NCI-H82 (cell line): ENCODE measurements at regions not wholly inside any gene's neighbourhood (a gene's known extent, or its start where the extent isn't known, plus 50 kb on each side); places are given as distances from the start of the nearest gene placed in this dataset.
A peak's percentile ranks its signal among the peaks of the same experiment; 100 is the strongest.

ENCODE experiments used
- DNase-seq: peaks from one replicate; lab custom pipeline; 2025; lab: John Stamatoyannopoulos, UW

DNA sequence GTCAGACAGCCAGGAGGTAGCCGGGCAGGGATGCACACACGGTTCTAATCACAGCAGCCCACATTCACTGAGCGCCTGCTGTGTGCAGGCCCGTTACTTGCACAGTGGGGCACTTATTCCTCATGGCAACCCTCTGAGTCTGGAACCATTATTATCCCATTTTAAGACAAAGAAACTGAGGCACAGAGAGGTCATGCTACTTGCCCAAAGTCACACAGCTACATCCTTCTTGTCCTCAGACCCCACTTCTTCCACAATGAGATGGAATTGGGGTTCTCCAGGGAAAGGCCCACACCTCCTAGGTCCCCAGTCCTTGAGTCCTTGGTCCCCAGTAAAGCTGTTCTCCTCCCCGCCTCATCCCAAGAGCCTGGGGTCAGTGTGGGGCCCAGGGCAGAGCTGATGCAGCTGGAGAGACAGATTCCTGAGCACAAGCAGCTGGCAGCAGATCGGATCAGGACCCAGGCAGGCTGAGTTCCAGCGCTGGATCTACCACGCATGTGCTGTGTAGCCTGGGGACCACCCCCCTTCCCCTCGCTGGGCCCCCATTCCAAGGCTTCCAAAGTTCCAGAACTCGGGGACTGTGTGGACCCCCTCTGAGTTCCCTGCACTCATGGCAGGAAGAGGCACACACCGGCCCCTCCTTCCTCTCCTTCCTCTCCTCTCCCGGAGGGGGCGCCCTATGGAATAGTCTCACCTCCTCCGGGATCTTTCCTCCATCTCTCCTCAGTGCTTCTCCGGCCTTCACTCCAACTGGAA, 393.4 kb downstream of the MATN1 start:
- no peak for DNase-seq

DNA sequence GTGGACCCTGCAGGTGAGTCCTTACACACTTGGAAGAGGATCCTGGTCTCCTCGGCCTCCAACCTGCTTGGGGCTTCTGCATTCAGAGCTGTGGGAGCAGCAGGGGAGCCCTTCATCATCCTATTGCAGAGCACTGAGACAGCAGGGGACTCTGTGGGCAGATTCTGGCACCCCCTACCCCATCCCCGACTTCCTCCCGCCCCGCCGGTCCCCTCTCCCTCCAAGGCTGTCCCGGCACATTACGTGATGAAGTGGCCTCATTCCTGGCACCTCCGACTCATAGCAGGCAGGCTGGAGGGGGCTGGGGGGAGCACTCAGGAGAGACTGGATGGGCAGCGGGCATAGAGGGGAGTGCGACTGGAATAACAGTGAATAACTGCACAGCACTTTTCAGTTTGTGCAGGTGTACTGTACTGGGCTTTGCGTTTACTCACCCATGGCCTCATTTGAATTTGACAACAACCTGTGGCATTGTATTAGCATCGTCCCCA, 394.1 kb downstream of the MATN1 start:
- no peak for DNase-seq

DNA sequence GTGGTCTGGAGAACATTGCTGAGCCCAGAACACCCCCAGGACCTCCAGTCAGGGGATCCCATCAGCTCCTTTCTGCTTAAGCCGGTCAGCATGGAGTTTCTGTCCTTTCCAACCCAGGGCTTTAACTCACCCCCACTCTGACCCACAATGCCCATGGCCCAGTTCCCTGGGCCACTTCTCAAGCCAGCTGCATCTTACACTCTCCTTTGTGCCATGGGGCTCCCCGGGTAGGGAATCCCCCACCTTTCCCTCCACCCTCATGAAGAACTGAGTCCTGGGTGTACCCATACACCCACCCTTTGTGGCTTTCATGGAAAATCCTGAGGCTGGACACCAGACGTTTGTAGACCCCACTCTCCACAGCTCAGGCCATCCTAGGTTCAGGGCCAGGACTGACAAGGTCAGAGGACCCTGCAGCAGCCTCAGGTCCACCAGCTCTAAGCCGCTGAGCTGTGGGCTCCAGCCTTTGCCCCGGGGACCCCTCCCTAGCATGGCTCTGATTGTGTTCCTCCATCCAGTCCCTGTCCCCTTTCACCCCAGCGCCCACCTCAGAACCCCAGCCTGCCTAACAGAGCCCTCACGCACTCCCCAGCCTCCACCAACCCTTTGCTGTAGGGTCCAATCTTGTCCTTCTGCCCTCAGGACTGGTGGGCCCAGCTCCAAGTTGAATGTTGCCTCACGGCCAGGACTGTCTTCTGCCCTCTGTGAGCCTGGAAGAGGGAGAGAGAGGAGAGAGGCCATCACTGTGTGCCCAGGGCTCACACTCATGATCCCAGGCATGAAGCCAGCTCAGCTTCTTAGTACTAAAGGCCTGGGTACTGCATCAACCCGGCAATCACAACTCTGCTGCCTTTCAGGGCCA, 394.8 kb downstream of the MATN1 start:
- no peak for DNase-seq

DNA sequence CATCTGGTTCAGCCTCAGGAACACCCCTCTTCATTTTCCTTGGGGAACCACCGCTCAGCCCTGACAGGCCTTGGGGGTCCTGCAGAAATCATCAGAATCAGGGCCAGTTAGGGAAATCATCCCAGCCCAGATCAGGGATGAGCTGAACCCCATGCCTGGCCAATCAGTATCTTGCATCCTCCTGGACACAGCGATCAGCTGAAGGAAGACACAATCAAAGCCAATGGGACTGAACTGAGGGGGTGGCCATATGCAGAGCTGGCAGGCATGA, 395.4 kb downstream of the MATN1 start:
- no peak for DNase-seq

DNA sequence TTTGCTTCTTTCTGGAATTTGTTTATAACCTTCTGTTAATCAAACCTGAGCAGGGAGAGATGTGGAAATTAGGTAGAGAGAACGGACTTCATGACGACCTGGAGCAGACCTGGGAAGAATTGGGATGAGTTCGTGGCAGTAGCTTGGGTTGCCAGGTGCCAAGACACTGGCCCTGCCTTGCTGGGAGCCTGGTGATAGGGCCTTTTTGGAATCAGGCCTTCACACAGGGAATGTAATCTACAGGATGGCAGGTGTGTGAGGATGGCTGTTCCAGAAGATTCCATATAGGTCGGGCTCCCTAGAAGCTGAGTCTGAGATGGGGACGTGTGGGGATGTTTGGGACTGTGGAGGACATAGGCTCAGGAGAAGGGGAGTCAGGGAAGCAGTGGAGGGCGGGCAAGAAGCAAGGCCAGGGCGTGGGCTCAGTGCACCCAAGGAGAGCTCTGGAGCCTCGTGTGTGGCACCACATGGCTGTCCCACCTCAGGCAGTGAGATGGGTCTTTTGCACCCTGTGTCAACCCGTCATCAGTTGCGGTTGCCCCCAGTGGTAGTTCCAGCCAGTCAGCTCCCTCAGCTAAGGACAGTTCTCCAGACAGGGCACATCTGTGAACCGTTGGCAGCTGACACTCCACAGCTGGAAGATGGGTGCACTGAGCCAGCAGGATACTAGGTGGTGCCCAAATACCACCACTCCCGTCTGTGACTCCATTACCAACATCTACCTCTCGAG, 395.9 kb downstream of the MATN1 start:
- no peak for DNase-seq

DNA sequence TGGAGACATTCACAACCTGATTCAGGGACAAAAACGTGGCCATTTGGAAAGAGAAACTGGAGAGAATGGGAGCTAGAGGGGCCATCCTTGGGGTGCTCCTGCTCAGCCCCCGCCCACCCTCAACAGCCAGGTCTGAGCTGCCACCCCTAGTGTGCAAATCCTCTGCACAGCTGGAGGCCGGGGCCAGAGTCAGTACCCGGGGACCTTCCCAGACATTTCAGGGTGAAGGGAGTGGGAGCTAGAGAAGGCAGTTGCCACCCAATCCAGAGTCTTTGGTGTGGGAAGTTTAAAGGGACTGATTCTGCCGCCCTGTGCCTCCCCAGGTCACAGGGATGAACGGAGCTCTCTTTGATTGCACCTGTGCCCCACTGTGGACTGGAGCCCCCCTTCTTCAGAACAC, 397.4 kb downstream of the MATN1 start:
- no peak for DNase-seq

DNA sequence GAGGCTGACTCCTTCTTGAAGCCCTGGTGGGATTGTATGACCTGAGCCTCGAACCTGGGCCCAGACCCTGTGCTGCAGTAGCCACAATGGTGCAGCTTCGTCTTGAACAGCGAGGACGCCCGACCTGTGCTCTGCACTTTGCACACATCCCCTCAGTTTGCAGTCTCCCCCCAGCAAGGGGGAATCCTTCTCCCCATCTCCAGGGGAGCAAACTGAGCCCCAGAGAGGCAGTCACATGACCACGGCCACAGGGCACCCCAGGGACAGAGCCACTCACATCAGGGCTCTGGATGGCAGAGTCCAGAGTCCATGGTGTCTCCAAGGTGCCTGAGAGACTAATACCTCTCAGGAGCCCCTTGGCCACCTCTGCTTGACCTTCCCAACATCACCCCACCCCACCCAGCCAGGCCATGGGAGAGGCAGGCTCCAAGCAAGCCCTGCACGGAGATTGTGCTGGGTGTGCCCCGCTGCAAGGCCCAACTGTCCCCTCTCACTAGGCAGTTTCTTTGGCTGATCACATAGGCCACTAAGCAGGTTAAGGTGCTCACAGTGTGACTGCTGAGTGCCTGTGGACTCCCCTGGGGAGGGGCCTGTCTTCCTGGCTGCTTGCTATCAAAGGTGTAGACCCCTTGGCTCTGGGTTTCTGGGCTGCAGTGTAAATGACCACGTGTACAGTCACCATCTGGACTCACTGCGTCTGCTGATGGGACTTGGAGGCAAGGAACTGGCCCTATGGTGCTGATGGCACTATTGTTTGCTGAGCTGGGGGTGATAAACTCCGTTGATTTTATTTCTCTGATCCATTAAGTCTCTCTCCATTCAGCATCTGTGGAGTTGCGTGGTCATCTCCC, 398.1 kb downstream of the MATN1 start:
- no peak for DNase-seq

DNA sequence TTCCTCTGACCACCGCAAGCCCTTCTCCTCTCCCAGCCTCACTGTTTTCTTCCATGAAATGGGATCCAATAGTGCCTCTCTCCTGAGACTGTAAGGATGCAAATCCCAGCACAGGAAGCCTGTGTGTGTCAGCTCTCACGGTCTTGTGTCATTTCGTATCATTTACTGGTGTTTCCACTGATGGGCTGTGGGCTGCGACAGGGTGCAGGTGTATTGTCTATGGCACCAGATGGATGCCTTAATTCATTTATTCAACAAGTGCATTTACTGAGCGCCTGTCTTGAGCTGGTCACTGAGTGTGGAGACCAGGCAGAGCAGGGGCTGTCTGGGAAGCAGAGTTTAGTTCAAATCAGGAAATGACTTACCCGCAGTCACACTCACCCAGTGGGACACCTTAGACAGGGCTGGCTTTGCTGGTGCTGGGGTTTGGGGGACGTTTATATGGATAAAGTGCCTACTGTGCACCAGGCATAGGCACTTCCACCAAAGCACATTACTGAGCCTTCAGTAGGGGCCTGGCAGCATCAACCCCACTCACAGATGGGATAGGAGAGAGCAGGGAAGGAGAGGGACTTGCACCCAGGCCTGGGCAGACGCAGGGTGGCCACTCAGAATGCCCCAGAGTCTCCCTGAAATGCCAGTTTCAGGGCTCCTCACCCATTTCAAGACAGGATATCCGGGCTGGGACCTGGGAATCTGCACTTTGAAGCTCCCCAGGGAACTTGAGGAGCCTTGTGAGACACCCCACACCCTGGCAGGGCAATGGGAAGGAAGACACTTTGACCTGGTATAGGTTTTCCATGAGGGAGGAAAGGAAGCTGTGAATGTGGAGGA, 398.9 kb downstream of the MATN1 start:
- DNase-seq = no peak

DNA sequence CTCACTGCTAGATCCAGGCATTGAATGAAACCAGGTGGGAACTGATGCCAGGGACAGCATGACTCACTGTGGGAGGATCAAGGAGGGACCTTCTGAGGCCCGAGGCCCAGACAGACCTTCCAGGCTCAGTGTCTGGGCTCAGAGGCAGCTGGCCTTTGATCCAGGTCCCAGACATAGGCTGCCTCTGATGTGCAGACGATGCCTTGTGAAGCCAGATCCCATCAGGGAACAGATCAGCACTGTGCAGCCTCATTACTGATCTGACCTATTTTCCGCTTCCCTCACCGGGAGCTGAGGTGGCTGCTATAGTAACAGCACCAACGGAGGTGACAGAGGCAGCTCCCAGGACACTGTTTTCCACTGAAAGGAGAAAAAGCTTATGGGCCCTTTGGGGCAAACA, 399.5 kb downstream of the MATN1 start:
- DNase-seq = no peak

DNA sequence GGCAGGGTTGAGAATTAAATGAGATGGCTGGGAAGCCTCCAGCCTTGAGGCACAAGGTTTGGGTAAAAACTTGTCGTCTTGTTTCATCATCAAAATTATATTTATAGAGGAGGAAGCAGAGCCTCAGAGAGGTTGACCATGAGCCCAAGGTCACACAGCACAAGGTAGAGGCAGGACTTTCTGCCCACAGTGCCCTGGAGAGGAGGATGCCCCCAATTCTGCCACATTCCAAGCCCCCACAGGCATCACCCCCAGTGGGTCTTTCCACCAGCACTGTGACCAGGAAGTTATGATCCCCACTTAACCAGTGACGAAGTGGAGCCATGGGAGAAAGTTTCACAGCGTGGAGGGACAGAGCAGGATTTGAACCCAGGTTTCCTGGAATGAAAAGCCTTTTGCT, 400.0 kb downstream of the MATN1 start:
- DNase-seq = no peak

DNA sequence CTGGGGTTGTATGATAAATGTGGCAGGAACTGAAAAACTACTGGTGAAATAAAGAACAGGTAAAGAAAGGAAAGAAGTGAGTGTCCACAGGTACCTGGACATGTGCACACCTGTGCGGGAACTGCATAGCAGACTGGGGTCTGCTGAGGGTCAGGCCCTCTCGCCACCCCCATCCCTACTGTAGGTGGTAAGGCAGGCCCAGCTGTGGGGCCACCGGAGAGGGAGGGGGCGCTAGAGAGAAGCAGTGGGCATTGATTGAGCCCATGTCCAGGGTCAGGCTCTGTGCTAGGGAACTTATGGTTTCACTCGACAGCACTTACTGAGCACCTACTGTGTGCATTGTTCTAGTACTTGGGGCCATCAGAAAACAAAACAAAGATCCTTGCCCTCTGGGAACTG, 400.5 kb downstream of the MATN1 start:
- peak; percentile 16 for DNase-seq

DNA sequence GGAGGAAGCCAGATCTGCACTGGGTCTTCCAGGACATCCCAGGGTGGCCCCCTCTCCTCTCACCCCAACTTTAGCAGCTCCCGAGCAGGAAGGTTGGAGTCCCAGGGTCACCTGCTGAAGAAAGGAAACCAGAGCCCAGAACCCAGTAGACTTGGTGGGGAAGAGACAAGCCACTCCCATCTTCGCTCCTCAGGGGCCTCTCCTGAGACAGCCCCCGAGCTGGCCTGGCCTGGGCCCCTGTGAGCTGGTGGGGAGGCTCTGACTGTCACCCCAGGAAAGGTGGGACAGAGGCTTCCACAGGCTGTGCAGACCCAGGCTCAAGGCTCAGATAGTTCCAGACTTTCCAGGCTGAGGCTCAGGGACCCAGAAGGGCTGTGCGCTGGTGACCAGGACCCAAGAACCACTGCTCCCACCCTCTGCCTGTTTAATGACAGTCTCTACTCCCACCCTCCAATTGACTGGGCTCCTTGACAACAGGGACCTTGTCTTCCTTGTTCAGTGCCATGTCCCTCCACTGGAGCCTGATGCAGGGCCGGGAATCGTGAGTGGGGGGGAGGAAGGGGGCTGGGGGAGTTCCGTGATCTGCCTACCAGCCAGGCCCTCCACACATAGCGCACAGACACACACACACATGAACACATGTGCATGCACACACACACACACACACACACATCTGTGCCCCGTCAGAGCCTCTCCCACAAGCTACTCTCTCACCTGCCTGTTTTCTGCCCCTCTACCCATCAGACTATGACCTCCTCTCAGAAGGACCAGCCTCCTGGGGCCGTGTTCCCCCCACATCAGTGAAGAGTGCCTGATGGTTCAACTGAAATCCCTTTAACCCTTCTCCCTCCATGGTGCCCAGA, 401.2 kb downstream of the MATN1 start:
- DNase-seq = no peak

DNA sequence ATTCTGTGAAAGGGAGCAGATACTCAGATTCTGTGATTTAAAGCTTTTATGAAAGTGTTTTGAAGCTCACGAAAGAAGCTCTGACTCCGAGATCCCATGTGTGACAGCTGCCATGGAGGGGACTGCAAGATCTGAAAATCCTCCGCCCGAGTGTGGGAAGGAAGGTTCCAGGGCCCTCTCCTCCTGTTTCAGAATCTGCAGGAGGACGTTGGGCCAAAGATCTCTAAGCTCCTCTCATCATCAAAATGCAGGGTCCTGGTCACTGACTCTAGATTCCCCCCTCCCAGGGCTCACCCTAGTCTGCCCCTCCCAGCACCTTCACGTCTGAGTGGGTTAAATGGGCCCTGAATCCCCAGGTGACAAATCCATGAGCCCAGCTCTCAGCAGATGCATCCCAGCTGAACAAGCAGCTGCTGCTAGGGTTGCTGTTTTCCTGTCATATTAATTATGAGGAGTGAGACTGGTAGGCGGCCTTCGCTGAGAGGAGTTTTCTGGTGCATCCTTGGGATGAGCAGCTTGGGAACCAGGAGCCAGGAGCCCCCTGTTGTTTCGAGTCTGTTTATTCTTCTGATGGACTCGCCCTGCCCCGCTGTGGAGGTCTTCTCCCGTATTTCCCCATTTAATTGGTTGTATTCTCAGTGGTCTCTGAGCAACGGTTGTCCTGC, 402.0 kb downstream of the MATN1 start:
- no peak for DNase-seq

DNA sequence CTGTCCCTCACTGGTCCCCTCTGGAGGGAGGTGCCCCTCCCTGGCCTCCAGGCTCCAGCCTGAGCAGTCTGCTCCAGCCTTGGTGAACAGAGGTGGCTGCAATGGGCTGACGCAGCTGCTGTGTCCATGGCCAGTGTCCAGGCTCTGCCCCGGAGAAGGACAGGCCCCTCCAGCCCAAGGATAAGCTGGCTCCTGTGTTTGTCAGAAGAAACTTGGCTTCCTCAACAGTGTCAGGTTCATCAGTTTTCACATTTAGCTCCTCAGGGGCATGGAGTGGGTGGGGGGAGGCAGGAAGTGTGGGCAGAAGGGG, 402.8 kb downstream of the MATN1 start:
- DNase-seq = no peak

DNA sequence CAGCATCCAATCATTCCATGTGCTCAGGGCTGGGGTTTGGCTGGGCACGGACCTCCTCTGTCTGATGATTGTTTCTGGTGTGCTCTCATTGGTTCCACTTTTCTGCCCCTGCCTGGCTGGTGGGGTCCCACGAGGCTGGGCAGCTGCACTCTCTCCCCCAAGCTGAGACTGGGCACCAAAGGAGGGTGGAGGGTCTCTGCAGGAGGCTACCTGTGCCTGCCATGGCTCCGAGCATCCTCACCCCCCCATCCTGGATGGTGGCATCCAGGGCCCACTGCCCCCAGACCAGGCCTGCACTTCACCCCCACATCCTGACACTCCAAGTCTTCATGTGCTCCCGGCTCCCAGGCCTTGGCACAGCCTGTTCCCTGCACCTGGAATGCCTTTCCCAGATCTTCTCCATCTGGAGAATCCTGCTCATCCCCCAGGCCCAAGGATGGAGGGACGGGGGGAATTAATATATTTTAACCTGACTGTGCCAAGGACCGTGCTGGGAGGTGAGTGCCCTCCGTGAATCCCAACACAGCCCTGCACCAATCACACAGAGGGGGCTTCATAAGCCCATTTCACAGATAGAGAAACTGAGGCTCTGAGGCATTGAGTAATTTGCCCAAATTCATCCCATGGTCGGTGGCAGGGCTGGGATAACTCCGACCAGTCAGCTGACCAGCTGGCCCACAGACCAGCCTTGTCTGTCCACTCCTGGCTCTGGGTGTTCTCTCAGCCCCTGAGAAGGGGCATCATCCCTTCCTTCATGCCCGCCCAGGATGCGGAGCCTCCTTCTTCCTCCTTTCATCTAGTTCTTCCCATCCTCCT, 403.4 kb downstream of the MATN1 start:
- no peak for DNase-seq

DNA sequence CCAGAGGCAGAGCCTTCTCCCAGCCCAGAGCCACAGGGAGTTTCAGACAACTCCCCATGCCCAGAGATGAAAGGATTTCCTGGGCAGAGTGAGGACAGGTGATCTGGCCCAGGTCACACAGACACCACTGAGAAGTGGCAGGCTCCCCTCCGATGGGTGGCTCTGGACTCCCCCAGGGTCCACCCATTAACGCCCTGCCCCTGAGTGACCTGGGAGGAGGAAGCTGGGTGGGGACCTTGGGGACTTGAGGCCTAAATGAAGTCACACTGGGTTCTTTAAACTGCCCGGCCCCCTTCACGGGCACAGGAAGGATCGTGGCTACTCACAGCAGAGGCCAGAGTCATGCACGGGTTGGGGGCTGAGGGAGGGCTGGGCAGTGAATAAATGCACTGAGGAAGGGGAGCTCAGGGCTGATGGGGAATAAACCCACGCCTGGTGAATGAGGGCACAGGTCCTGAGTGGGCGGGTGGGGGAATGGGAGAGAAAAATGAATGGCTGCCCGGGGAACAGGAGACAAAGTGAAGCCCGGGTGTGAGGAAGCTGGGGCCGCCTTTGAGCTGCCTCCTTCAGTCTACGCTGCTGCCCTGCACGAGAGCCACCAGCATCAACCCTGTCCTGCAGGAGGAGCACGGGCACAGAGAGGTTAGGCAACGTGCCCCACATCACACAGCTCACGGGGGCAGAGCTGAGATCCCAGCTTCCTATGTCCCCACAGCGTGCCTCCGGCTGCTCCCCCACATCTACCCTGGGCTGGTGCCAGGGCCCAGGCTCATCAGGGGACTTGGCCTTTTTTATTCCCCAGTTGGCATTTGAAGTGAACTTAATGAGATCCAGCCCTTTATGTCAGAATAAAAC, 404.3 kb downstream of the MATN1 start:
- DNase-seq = no peak

DNA sequence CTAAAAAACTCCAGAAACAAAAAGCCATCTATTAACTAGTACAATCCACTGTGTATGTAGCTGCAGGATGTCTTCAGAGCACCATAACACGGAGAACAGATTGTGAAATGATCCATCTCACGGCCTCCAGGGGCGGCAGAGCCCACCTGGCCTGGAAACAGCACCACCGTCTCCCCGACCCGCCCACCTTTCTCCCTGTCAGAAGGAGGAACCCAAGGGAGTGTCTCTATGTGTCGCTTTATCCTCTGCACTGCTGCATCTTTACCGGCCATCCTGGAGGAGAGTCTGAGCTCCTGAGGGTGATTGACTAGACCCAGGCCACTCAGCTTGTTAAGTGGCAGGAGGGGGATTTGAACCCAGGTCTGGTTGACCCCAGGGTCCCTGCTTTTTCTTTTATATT, 405.0 kb downstream of the MATN1 start:
- DNase-seq = peak; percentile 24

DNA sequence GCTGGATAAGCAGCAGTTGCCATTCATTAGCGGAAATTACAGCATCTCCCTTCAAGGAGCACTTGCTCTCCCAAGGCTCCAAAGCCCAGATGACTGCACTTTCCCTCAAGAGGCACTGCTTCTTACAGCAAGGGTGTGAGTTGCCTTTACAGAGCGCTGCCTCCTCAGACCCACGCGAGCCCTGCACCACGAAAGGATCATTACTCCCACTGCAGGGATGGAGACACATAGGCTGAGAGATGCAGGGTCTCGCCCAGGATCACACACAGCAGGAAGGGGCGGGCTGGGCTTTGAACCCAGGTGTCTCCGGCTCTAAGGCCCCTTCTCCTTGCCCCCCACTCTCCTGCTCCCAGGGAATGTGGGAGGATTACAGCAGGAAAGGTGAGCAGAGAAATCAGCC, 405.5 kb downstream of the MATN1 start:
- DNase-seq = no peak
